A549 (cell line): ENCODE measurements at regions not wholly inside any gene's neighbourhood (a gene's known extent, or its start where the extent isn't known, plus 50 kb on each side); places are given as distances from the start of the nearest gene placed in this dataset.

Experiments used
- ATAC-seq, 2 experiments: fragments of 200-7000 bp in 1 of 2; fragments of >200 bp in 1 of 2; cut with Nextera tagmentation in 1 of 2; cut with Tn5 transposase in 1 of 2; 3 replicates each; pipeline versions ENCODE4 v1.8.0 to v1.9.1; 2018 to 2020; ENCODE audit warnings: mild to moderate bottlenecking in 1 of 2, moderate library complexity in 1 of 2
- CTCF ChIA-PET: fragments of 300-600 bp; sonication (Branson Sonifier 250); formaldehyde crosslinking; extraction: SDS; loops from one replicate; lab custom pipeline; 2021; ENCODE audit warnings: antibody characterized with exemption, inconsistent platforms; lab: Yijun Ruan, JAX
- POLR2A ChIA-PET: fragments of 350-600 bp; formaldehyde crosslinking; extraction: SDS; loops from one replicate; lab custom pipeline; 2021; ENCODE audit warnings: antibody characterized with exemption, inconsistent platforms; lab: Yijun Ruan, JAX
- DNase-seq, 2 experiments: peaks; one replicate each; pipeline versions ENCODE4 v3.0.0 to v3.0.0-alpha.2; 2011 to 2016; ENCODE audit warnings: low read depth in 1 of 2, low spot score in 1 of 2
- FAIRE-seq: peaks from 2 replicates; lab custom pipeline; 2011; peaks lifted over from hg19 to GRCh38; lab: Jason Lieb, UNC
- H3K27ac ChIP-seq, 2 experiments: fragments of >200 bp; sonication (Bioruptor Twin); formaldehyde crosslinking; 3 replicates each; pipeline ENCODE4 v1.5.1; 2016 to 2017
- H3K4me1 ChIP-seq: fragments of >200 bp; sonication (Bioruptor Twin); formaldehyde crosslinking; 3 replicates; pipeline ENCODE4 v1.6.1; 2016
- H3K4me2 ChIP-seq: fragments of >200 bp; sonication (Bioruptor Twin); formaldehyde crosslinking; 3 replicates; pipeline ENCODE4 v1.6.1; 2016
- H3K4me3 ChIP-seq: fragments of >200 bp; sonication (Bioruptor Twin); formaldehyde crosslinking; 3 replicates; pipeline ENCODE4 v1.5.1; 2016
- H3K9me3 ChIP-seq: fragments of >200 bp; sonication (Bioruptor Twin); formaldehyde crosslinking; 3 replicates; pipeline ENCODE4 v1.6.1; 2016
- CBX8 ChIP-seq: fragments of 200-600 bp; sonication (generic); IDR thresholded peaks from 2 replicates; pipeline ENCODE4 v1.6.1; 2016
- CHD2 ChIP-seq: fragments of 150-350 bp; IDR thresholded peaks from 2 replicates; pipeline ENCODE4 v1.6.1; 2014; ENCODE audit warnings: low read length; ENCODE audit not compliant: partially characterized antibody
- CHD4 ChIP-seq: fragments of 200-600 bp; sonication (generic); IDR thresholded peaks from 2 replicates; pipeline ENCODE4 v1.6.1; 2016; ENCODE audit warnings: antibody characterized with exemption, mild to moderate bottlenecking, borderline replicate concordance
- FOSB ChIP-seq: fragments of 250-450 bp; sonication (Bioruptor Pico); IDR thresholded peaks from 2 replicates; pipeline ENCODE4 v1.5.0; 2020; ENCODE audit warnings: mild to moderate bottlenecking, moderate library complexity
- FOSL2 ChIP-seq, 2 experiments: fragments of 450-650 bp in 1 of 2; fragments of >200 bp in 1 of 2; sonication (Bioruptor Twin) in 1 of 2; formaldehyde crosslinking; IDR thresholded peaks; 2 replicates each; pipeline versions ENCODE4 v1.5.0 to v1.6.1; 2016 to 2020; ENCODE audit warnings: mild to moderate bottlenecking in 1 of 2, moderate library complexity in 1 of 2
- GATA3 ChIP-seq: IDR thresholded peaks from 2 replicates; pipeline ENCODE4 v1.6.1; 2012; ENCODE audit warnings: borderline replicate concordance
- HOXA7 ChIP-seq: fragments of 250-450 bp; sonication (Bioruptor Pico); IDR thresholded peaks from 2 replicates; pipeline ENCODE4 v1.5.0; 2020; ENCODE audit warnings: mild to moderate bottlenecking, moderate library complexity
- HOXB13 ChIP-seq: fragments of 250-450 bp; sonication (Bioruptor Pico); IDR thresholded peaks from 2 replicates; pipeline ENCODE4 v1.5.0; 2020; ENCODE audit warnings: low read depth, mild to moderate bottlenecking, moderate library complexity
- JUN ChIP-seq, 2 experiments: fragments of >200 bp; sonication (Bioruptor Twin); formaldehyde crosslinking; IDR thresholded peaks; 2 replicates in 1 of 2; 3 replicates in 1 of 2; pipeline ENCODE4 v1.6.1; 2016 to 2017
- JUNB ChIP-seq: fragments of >200 bp; sonication (Bioruptor Twin); formaldehyde crosslinking; IDR thresholded peaks from 2 replicates; pipeline ENCODE4 v1.6.1; 2016
- MAZ ChIP-seq: fragments of 150-350 bp; IDR thresholded peaks from 2 replicates; pipeline ENCODE4 v1.6.1; 2014; ENCODE audit warnings: antibody characterized with exemption, low read depth, low read length, borderline replicate concordance
- MYC ChIP-seq: IDR thresholded peaks from 2 replicates; pipeline ENCODE4 v1.6.1; 2012; ENCODE audit warnings: mild to moderate bottlenecking, inconsistent platforms, low read length, improper control_type of control experiment, borderline replicate concordance
- NFE2L2 ChIP-seq: fragments of 150-350 bp; conservative IDR thresholded peaks from 2 replicates; pipeline ENCODE4 v1.6.1; 2014; ENCODE audit warnings: low read length
- RCOR1 ChIP-seq: fragments of 150-350 bp; IDR thresholded peaks from 2 replicates; pipeline ENCODE4 v1.6.1; 2014; ENCODE audit warnings: antibody characterized with exemption, low read length, low read depth
- SMC3 ChIP-seq: fragments of >200 bp; sonication (Bioruptor Twin); formaldehyde crosslinking; IDR thresholded peaks from 3 replicates; pipeline ENCODE4 v1.6.1; 2018; ENCODE audit warnings: inconsistent platforms
- SREBF2 ChIP-seq: fragments of 450-650 bp; IDR thresholded peaks from 2 replicates; pipeline ENCODE4 v1.6.1; 2014; ENCODE audit warnings: mild to moderate bottlenecking, moderate library complexity
- ZC3H11A ChIP-seq: fragments of 450-650 bp; IDR thresholded peaks from 2 replicates; pipeline ENCODE4 v1.6.1; 2014; ENCODE audit warnings: antibody characterized with exemption, mild to moderate bottlenecking
- ZSCAN20 ChIP-seq: fragments of 250-450 bp; sonication (Bioruptor Pico); IDR thresholded peaks from 2 replicates; pipeline ENCODE4 v1.8.0; 2022; ENCODE audit warnings: mild to moderate bottlenecking, moderate library complexity
- WGBS: methylation state at CpG from one replicate; pipeline ENCODE4 v1.1.6; 2017; ENCODE audit errors: missing lambda C conversion rate; 5-methylcytosine and 5-hydroxymethylcytosine counted together
- TF ChIP-seq, protein P1 (sequence below): IDR thresholded peaks from 2 replicates; pipeline ENCODE4 v1.6.1; 2012
- TF ChIP-seq, protein P2 (sequence below): IDR thresholded peaks from 2 replicates; pipeline ENCODE4 v1.6.1; 2012
- TF ChIP-seq, protein P3 (sequence below): fragments of 450-650 bp; IDR thresholded peaks from 2 replicates; pipeline ENCODE4 v1.6.1; 2014; ENCODE audit warnings: antibody characterized with exemption
- TF ChIP-seq, protein P4 (sequence below): fragments of 250-450 bp; sonication (Bioruptor Pico); IDR thresholded peaks from 2 replicates; pipeline ENCODE4 v1.5.0; 2021; ENCODE audit warnings: mild to moderate bottlenecking, moderate library complexity, borderline replicate concordance
- TF ChIP-seq, protein P5 (sequence below): fragments of 250-450 bp; sonication (Bioruptor Pico); IDR thresholded peaks from 2 replicates; pipeline ENCODE4 v1.5.0; 2020; ENCODE audit warnings: low read depth, mild to moderate bottlenecking, moderate library complexity
- TF ChIP-seq, protein P6 (sequence below): fragments of 150-350 bp; IDR thresholded peaks from 2 replicates; pipeline ENCODE4 v1.6.1; 2014; ENCODE audit warnings: low read depth, mild to moderate bottlenecking, low read length

DNA sequence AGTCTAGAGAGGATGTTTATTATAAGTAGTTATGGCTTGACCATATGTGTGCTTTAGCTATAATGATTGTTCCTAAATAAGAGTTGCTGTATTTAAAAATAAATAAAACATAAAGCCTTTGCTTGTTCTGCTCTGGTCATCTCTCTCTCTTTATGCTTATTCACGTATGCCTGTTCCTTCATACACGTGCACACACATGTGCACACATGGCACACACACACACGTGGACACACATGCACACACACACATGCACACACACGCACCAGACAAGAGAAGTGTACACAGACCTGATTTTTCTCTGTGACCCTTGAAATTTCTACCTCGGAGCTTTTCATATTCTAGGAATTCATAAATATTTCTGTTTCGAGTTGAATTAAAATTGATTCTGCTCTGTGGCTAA is 658.2 kb upstream of the SALL3 start:
- under 1% methylated on average over 6 of the region's 6 CpGs for WGBS
- H3K9me3 ChIP-seq = no peaks in the 10 kb centered on the region
- H3K4me2 ChIP-seq = no peak overlapping the region
- no peak for ATAC-seq
- ChIA-PET CTCF (no interaction called here), POLR2A (no interaction called here)
- H3K4me1 ChIP-seq = no peaks in the 10 kb centered on the region
- no peak overlapping the region for H3K4me3 ChIP-seq
- FAIRE-seq = no peak
- no peak for DNase-seq
- no peak overlapping the region for H3K27ac ChIP-seq
- TF ChIP-seq GATA3 (no peak), JUN (IDR thresholded peaks at IDR 0.05) (no peak), FOSB (CRISPR knock-in tag) (no peak), CHD2 (no peak), ZSCAN20 (CRISPR knock-in tag) (no peak), HOXA7 (no peak), SREBF2 (no peak), HOXB13 (no peak)
- TF ChIP-seq, protein P1, sequence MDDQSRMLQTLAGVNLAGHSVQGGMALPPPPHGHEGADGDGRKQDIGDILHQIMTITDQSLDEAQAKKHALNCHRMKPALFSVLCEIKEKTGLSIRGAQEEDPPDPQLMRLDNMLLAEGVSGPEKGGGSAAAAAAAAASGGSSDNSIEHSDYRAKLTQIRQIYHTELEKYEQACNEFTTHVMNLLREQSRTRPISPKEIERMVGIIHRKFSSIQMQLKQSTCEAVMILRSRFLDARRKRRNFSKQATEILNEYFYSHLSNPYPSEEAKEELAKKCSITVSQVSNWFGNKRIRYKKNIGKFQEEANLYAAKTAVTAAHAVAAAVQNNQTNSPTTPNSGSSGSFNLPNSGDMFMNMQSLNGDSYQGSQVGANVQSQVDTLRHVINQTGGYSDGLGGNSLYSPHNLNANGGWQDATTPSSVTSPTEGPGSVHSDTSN = no peak
- TF ChIP-seq, protein P2, sequence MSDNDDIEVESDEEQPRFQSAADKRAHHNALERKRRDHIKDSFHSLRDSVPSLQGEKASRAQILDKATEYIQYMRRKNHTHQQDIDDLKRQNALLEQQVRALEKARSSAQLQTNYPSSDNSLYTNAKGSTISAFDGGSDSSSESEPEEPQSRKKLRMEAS = no peak
- TF ChIP-seq, protein P3, sequence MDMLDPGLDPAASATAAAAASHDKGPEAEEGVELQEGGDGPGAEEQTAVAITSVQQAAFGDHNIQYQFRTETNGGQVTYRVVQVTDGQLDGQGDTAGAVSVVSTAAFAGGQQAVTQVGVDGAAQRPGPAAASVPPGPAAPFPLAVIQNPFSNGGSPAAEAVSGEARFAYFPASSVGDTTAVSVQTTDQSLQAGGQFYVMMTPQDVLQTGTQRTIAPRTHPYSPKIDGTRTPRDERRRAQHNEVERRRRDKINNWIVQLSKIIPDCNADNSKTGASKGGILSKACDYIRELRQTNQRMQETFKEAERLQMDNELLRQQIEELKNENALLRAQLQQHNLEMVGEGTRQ = no peak

DNA sequence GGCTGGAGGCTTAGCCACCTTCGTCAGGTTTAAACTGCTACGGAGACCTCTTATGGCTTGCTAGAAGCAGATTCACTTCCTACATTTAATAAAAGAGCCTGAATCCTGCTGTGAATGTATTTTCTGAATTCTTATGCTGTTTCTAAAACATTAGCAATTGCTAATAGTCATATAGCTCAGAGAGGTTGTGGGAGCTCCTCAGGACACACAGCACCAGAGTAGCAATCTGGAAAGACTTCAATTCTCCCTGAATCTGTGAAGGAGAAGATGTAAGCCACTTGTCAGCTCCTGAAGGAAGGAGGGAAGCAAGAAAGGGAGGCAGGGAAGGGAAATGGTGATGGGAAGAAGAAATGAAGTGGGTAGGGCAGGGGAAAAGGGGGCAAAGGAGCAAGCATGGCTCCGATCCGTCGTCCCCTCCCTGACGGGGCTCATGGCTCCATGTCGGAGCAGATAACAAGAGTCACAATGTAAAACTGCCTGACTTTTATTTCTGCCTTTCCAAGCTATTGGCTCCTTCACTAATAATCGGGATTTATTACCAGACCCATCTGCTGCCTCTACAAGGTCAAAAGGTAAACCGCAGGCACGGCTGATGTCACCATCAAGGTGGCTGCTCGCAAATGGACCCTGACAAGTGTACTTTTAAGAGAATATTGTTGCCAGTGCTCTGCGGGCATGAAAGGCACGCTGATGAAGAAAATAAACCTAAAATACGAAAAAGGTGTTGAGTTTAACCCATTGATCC is 656.0 kb upstream of the SALL3 start:
- ATAC-seq (no peak), FAIRE-seq (no peak), DNase-seq (no peak)
- H3K27ac ChIP-seq = no peak overlapping the region
- H3K9me3 ChIP-seq = no peaks in the 10 kb centered on the region
- H3K4me3 ChIP-seq = no peak overlapping the region
- no peaks in the 10 kb centered on the region for H3K4me1 ChIP-seq
- TF ChIP-seq FOSL2 (IDR thresholded peaks at IDR 0.05) = no peak
- no peak for TF ChIP-seq FOSL2 (CRISPR knock-in tag; IDR thresholded peaks at IDR 0.05)
- TF ChIP-seq MAZ = no peak
- TF ChIP-seq, protein P3 = no peak
- TF ChIP-seq SMC3 = no peak
- no peak for TF ChIP-seq MYC
- no peak for TF ChIP-seq JUNB
- no peak for TF ChIP-seq CHD2
- 30% methylated on average over 14 of the region's 14 CpGs for WGBS
- ChIA-PET CTCF (no interaction called here), POLR2A (no interaction called here)
- H3K4me2 ChIP-seq = no peak overlapping the region

DNA sequence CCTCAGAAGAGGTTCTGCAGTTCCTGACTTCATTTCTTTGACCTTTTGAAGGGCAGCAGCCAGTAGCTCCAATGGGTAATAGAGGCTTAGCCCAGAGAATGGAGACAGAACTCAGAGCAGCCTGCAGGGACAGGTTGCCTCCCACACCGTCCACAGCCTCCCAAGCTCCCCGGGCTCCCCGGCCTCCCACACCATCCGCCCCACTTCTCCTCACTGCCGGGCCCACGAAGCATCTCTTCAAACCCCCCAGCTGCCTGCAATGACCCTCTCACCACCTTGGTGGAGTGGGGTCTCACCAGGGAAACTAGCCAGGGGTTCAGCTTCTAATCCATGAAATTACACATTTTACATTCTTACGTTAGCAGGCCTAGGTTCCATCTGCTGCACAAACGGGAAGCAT is 652.0 kb upstream of the SALL3 start:
- Histone ChIP-seq H3K9me3 (no peaks in the 10 kb centered on the region), H3K27ac (no peak overlapping the region), H3K4me2 (no peak overlapping the region), H3K4me3 (no peak overlapping the region), H3K4me1 (no peaks in the 10 kb centered on the region)
- 38% methylated on average over 4 of the region's 8 CpGs for WGBS
- ChIA-PET POLR2A (no interaction called here), CTCF (no interaction called here)
- ATAC-seq (no peak), DNase-seq (no peak), FAIRE-seq (no peak)
- TF ChIP-seq NFE2L2 = no peak
- no peak for TF ChIP-seq CHD4
- TF ChIP-seq SMC3 = no peak
- TF ChIP-seq, protein P4, sequence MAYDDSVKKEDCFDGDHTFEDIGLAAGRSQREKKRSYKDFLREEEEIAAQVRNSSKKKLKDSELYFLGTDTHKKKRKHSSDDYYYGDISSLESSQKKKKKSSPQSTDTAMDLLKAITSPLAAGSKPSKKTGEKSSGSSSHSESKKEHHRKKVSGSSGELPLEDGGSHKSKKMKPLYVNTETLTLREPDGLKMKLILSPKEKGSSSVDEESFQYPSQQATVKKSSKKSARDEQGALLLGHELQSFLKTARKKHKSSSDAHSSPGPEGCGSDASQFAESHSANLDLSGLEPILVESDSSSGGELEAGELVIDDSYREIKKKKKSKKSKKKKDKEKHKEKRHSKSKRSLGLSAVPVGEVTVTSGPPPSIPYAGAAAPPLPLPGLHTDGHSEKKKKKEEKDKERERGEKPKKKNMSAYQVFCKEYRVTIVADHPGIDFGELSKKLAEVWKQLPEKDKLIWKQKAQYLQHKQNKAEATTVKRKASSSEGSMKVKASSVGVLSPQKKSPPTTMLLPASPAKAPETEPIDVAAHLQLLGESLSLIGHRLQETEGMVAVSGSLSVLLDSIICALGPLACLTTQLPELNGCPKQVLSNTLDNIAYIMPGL (CRISPR knock-in tag) = no peak
- TF ChIP-seq, protein P3 = no peak
- no peak for TF ChIP-seq RCOR1
- TF ChIP-seq, protein P1 = no peak
- TF ChIP-seq, protein P5, sequence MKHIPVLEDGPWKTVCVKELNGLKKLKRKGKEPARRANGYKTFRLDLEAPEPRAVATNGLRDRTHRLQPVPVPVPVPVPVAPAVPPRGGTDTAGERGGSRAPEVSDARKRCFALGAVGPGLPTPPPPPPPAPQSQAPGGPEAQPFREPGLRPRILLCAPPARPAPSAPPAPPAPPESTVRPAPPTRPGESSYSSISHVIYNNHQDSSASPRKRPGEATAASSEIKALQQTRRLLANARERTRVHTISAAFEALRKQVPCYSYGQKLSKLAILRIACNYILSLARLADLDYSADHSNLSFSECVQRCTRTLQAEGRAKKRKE (CRISPR knock-in tag) = no peak
- TF ChIP-seq CBX8 = no peak
- TF ChIP-seq, protein P6, sequence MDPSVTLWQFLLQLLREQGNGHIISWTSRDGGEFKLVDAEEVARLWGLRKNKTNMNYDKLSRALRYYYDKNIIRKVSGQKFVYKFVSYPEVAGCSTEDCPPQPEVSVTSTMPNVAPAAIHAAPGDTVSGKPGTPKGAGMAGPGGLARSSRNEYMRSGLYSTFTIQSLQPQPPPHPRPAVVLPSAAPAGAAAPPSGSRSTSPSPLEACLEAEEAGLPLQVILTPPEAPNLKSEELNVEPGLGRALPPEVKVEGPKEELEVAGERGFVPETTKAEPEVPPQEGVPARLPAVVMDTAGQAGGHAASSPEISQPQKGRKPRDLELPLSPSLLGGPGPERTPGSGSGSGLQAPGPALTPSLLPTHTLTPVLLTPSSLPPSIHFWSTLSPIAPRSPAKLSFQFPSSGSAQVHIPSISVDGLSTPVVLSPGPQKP = no peak
- no peak for TF ChIP-seq ZC3H11A
